Tibial nerve (tissue), 4 donors: ENCODE measurements at regions not wholly inside any gene's neighbourhood (a gene's known extent, or its start where the extent isn't known, plus 50 kb on each side); places are given as distances from the start of the nearest gene placed in this dataset.

Source experiments
- DNase-seq, 2 donors: peaks; one replicate each; pipeline ENCODE4 v3.0.0-alpha.2; 2019; ENCODE audit warnings: low spot score in 2 of 2
- H3K27ac ChIP-seq, 4 donors: fragments of 200-600 bp; sonication (generic) in 3 of 4; one replicate each; pipeline ENCODE4 v1.5.1; 2017 to 2019; ENCODE audit warnings: mild to moderate bottlenecking in 1 of 4
- H3K27me3 ChIP-seq, 2 donors: fragments of 200-600 bp; sonication (generic) in 1 of 2; one replicate each; pipeline versions ENCODE4 v1.5.1 to v1.6.0; 2017 to 2019
- H3K36me3 ChIP-seq, 3 donors: fragments of 200-600 bp; sonication (generic); one replicate each; pipeline ENCODE4 v1.5.1; 2018 to 2019
- H3K4me1 ChIP-seq, 4 donors: fragments of 200-600 bp; sonication (generic) in 3 of 4; one replicate each; pipeline ENCODE4 v1.5.1; 2017 to 2019
- H3K4me3 ChIP-seq, 4 donors: fragments of 200-600 bp; sonication (generic) in 3 of 4; one replicate each; pipeline ENCODE4 v1.5.1; 2017 to 2019; ENCODE audit warnings: mild to moderate bottlenecking in 1 of 4, moderate library complexity in 1 of 4
- H3K9me3 ChIP-seq, 4 donors: fragments of 200-600 bp; sonication (generic) in 3 of 4; one replicate each; pipeline ENCODE4 v1.5.1; 2017 to 2019
- CTCF ChIP-seq, 5 experiments: fragments of 200-600 bp in 3 of 5; fragments of 450-650 bp in 2 of 5; sonication (generic) in 3 of 5; IDR thresholded peaks; one replicate each; pipeline ENCODE4 v1.5.1; 2016 to 2019; ENCODE audit warnings: antibody characterized with exemption in 5 of 5, mild to moderate bottlenecking in 3 of 5, moderate library complexity in 2 of 5
- EP300 ChIP-seq, 2 donors: sonication (generic); formaldehyde crosslinking; IDR thresholded peaks; one replicate each; pipeline ENCODE4 v1.6.1; 2017; ENCODE audit warnings: antibody characterized with exemption in 2 of 2, mild to moderate bottlenecking in 1 of 2
- POLR2A ChIP-seq, 2 donors: fragments of 450-650 bp; IDR thresholded peaks; one replicate each; pipeline ENCODE4 v1.6.1; 2017; ENCODE audit warnings: antibody characterized with exemption in 2 of 2, mild to moderate bottlenecking in 2 of 2, moderate library complexity in 2 of 2
- WGBS, 2 donors: methylation state at CpG; one replicate each; pipeline ENCODE4 v1.1.5; 2018; 5-methylcytosine and 5-hydroxymethylcytosine counted together

GRCh38 chr9:109910671-109911518 is 130.9 kb downstream of the PALM2AKAP2 start:
- no peaks in the 10 kb centered on the region for H3K9me3 ChIP-seq

GRCh38 chr9:109912082-109912582 is 132.1 kb downstream of the PALM2AKAP2 start:
- no peak for DNase-seq
- H3K4me1 ChIP-seq, result peaks cover 0 to 19% (median 9%) of the 10 kb centered on the region in 4 donors
- 67 to 68% methylated on average over 4 of the region's 4 CpGs for WGBS, 2 donors
- no peaks in the 10 kb centered on the region for H3K36me3 ChIP-seq
- H3K4me3 ChIP-seq, result no peak overlapping the region
- no peaks in the 10 kb centered on the region for H3K9me3 ChIP-seq
- TF ChIP-seq EP300 (IDR thresholded peaks at IDR 0.05) (no peak), CTCF (IDR thresholded peaks at IDR 0.05) (no peak), POLR2A (IDR thresholded peaks at IDR 0.05) (no peak)
- H3K27me3 ChIP-seq, result no peaks in the 10 kb centered on the region
- peak overlapping the region in 2 of 4 donors; percentile 13 to 34 for H3K27ac ChIP-seq

More at GRCh38 chr9:109910671-109911518, 130.9 kb downstream of the PALM2AKAP2 start:
- WGBS, 2 donors, result 60 to 64% methylated on average over 5 of the region's 5 CpGs
- Histone ChIP-seq H3K4me1 (peaks cover 0 to 24% (median 10%) of the 10 kb centered on the region in 4 donors), H3K36me3 (no peaks in the 10 kb centered on the region), H3K27me3 (no peaks in the 10 kb centered on the region), H3K27ac (peak overlapping the region in 2 of 4 donors; percentile 32 to 51), H3K4me3 (no peak overlapping the region)
- TF ChIP-seq EP300 (IDR thresholded peaks at IDR 0.05) (no peak), CTCF (IDR thresholded peaks at IDR 0.05) (no peak), POLR2A (IDR thresholded peaks at IDR 0.05) (no peak)
- DNase-seq, result no peak

- 75 to 83% methylated on average over 7 of the region's 7 CpGs for WGBS, 2 donors
- no peaks in the 10 kb centered on the region for H3K9me3 ChIP-seq
- H3K27ac ChIP-seq, result peak overlapping the region in 2 of 4 donors; percentile 29 to 32
- TF ChIP-seq CTCF (IDR thresholded peaks at IDR 0.05) (no peak), POLR2A (IDR thresholded peaks at IDR 0.05) (no peak), EP300 (IDR thresholded peaks at IDR 0.05) (no peak)
- no peak for DNase-seq
- H3K27me3 ChIP-seq, result no peaks in the 10 kb centered on the region
- peaks cover 0 to 14% (median 6%) of the 10 kb centered on the region in 4 donors for H3K4me1 ChIP-seq
- no peaks in the 10 kb centered on the region for H3K36me3 ChIP-seq
- H3K4me3 ChIP-seq, result no peak overlapping the region
Measured at GRCh38 chr9:109912726-109913460, 132.9 kb downstream of the PALM2AKAP2 start.

- no peaks in the 10 kb centered on the region for H3K9me3 ChIP-seq
- no peak overlapping the region for H3K4me3 ChIP-seq
- peak overlapping the region in 1 of 4 donors; percentile 32 for H3K27ac ChIP-seq
- 75 to 86% methylated on average over 2 of the region's 2 CpGs for WGBS, 2 donors
- TF ChIP-seq CTCF (IDR thresholded peaks at IDR 0.05), result no peak
- no peak for TF ChIP-seq POLR2A (IDR thresholded peaks at IDR 0.05)
- TF ChIP-seq EP300 (IDR thresholded peaks at IDR 0.05), result no peak
- no peaks in the 10 kb centered on the region for H3K27me3 ChIP-seq
- no peaks in the 10 kb centered on the region for H3K36me3 ChIP-seq
- DNase-seq, result no peak
- H3K4me1 ChIP-seq, result peaks cover 0 to 14% (median 3%) of the 10 kb centered on the region in 4 donors
Measured at GRCh38 chr9:109913461-109913810, 133.4 kb downstream of the PALM2AKAP2 start.
